ENCODE measurements at regions not wholly inside any gene's neighbourhood (a gene's known extent, or its start where the extent isn't known, plus 50 kb on each side); places are given as distances from the start of the nearest gene placed in this dataset.

- no peak overlapping the region for H3K4me3 ChIP-seq (ENCODE audit: low read length)
Observed at GRCh38 chr2:5150871-5151270, 541.3 kb upstream of the SOX11 start.

GRCh38 chr2:5164776-5165525 is 527.2 kb upstream of the SOX11 start:
- no peak overlapping the region for H3K4me3 ChIP-seq (ENCODE audit: low read length)
- no peak overlapping the region for H3K4me2 ChIP-seq (ENCODE audit: low read length)
- H2AFZ ChIP-seq (ENCODE audit: low read depth, low read length) = no peak overlapping the region
- no peaks in the 10 kb centered on the region for H3K9me3 ChIP-seq (ENCODE audit: insufficient read depth, low read length)
- H3K9ac ChIP-seq (ENCODE audit: low read length) = no peak overlapping the region
- no peaks in the 10 kb centered on the region for H3K27me3 ChIP-seq (ENCODE audit: low read depth, low read length)
- H3K27ac ChIP-seq (ENCODE audit: low read length) = no peak overlapping the region
- H3K4me1 ChIP-seq (ENCODE audit: low read length) = no peaks in the 10 kb centered on the region
- TF ChIP-seq EZH2phosphoT487 (IDR thresholded peaks at IDR 0.05; ENCODE audit: low read depth) = no peak
- TF ChIP-seq CTCF (IDR thresholded peaks at IDR 0.05; ENCODE audit: low read depth, low read length) = no peak
- no peaks in the 10 kb centered on the region for H4K20me1 ChIP-seq (ENCODE audit: insufficient read depth, low read length)
- H3K79me2 ChIP-seq (ENCODE audit: low read length) = no peaks in the 10 kb centered on the region
- H3K36me3 ChIP-seq (replicated peaks; ENCODE audit: low read depth, low read length) = no peaks in the 10 kb centered on the region

More at GRCh38 chr2:5150871-5151270, 541.3 kb upstream of the SOX11 start:
- Histone ChIP-seq H3K9me3 (ENCODE audit: insufficient read depth, low read length) (no peaks in the 10 kb centered on the region), H3K27me3 (ENCODE audit: low read depth, low read length) (no peaks in the 10 kb centered on the region), H2AFZ (ENCODE audit: low read depth, low read length) (no peak overlapping the region), H3K36me3 (replicated peaks; ENCODE audit: low read depth, low read length) (no peaks in the 10 kb centered on the region), H3K9ac (ENCODE audit: low read length) (no peak overlapping the region), H3K27ac (ENCODE audit: low read length) (no peak overlapping the region), H3K4me1 (ENCODE audit: low read length) (no peaks in the 10 kb centered on the region), H3K79me2 (ENCODE audit: low read length) (no peaks in the 10 kb centered on the region), H3K4me2 (ENCODE audit: low read length) (no peak overlapping the region), H4K20me1 (ENCODE audit: insufficient read depth, low read length) (no peaks in the 10 kb centered on the region)
- no peak for TF ChIP-seq CTCF (IDR thresholded peaks at IDR 0.05; ENCODE audit: low read depth, low read length)
- TF ChIP-seq EZH2phosphoT487 (IDR thresholded peaks at IDR 0.05; ENCODE audit: low read depth) = no peak

- Histone ChIP-seq H4K20me1 (ENCODE audit: insufficient read depth, low read length) (no peaks in the 10 kb centered on the region), H3K9me3 (ENCODE audit: insufficient read depth, low read length) (no peaks in the 10 kb centered on the region), H3K79me2 (ENCODE audit: low read length) (no peaks in the 10 kb centered on the region), H3K4me3 (ENCODE audit: low read length) (no peak overlapping the region), H2AFZ (ENCODE audit: low read depth, low read length) (no peak overlapping the region), H3K4me1 (ENCODE audit: low read length) (no peaks in the 10 kb centered on the region), H3K27ac (ENCODE audit: low read length) (no peak overlapping the region), H3K27me3 (ENCODE audit: low read depth, low read length) (no peaks in the 10 kb centered on the region), H3K36me3 (replicated peaks; ENCODE audit: low read depth, low read length) (no peaks in the 10 kb centered on the region), H3K9ac (ENCODE audit: low read length) (no peak overlapping the region), H3K4me2 (ENCODE audit: low read length) (no peak overlapping the region)
- TF ChIP-seq CTCF (IDR thresholded peaks at IDR 0.05; ENCODE audit: low read depth, low read length) = no peak
- TF ChIP-seq EZH2phosphoT487 (IDR thresholded peaks at IDR 0.05; ENCODE audit: low read depth) = no peak
Observed at GRCh38 chr2:5172923-5173322, 519.3 kb upstream of the SOX11 start.

GRCh38 chr2:5173876-5174535 is 518.2 kb upstream of the SOX11 start:
- H3K4me1 ChIP-seq (ENCODE audit: low read length) = no peaks in the 10 kb centered on the region
- no peak overlapping the region for H3K9ac ChIP-seq (ENCODE audit: low read length)
- H2AFZ ChIP-seq (ENCODE audit: low read depth, low read length) = no peak overlapping the region
- no peaks in the 10 kb centered on the region for H3K36me3 ChIP-seq (replicated peaks; ENCODE audit: low read depth, low read length)
- H3K9me3 ChIP-seq (ENCODE audit: insufficient read depth, low read length) = no peaks in the 10 kb centered on the region
- no peaks in the 10 kb centered on the region for H3K27me3 ChIP-seq (ENCODE audit: low read depth, low read length)
- H3K79me2 ChIP-seq (ENCODE audit: low read length) = no peaks in the 10 kb centered on the region
- H3K27ac ChIP-seq (ENCODE audit: low read length) = no peak overlapping the region
- H3K4me2 ChIP-seq (ENCODE audit: low read length) = no peak overlapping the region
- H3K4me3 ChIP-seq (ENCODE audit: low read length) = no peak overlapping the region
- no peaks in the 10 kb centered on the region for H4K20me1 ChIP-seq (ENCODE audit: insufficient read depth, low read length)
- TF ChIP-seq EZH2phosphoT487 (IDR thresholded peaks at IDR 0.05; ENCODE audit: low read depth) (no peak), CTCF (IDR thresholded peaks at IDR 0.05; ENCODE audit: low read depth, low read length) (no peak)

Measured in OCI-LY3 (cell line).